ENCODE measurements at regions not wholly inside any gene's neighbourhood (a gene's known extent, or its start where the extent isn't known, plus 50 kb on each side); places are given as distances from the start of the nearest gene placed in this dataset.

GRCh38 chr5:172585114-172585513 is 55.9 kb upstream of the NEURL1B start:
- TF ChIP-seq BACH2 (CRISPR knock-in tag; IDR thresholded peaks at IDR 0.05; ENCODE audit: borderline replicate concordance) = no peak
- TF ChIP-seq ZNF8 (CRISPR knock-in tag; IDR thresholded peaks at IDR 0.05) = no peak
- no peak for TF ChIP-seq ZC3H10 (CRISPR knock-in tag; IDR thresholded peaks at IDR 0.05)
- no peak for TF ChIP-seq POU6F1 (CRISPR knock-in tag; IDR thresholded peaks at IDR 0.05; ENCODE audit: borderline replicate concordance, low read depth)
- TF ChIP-seq TCF4 (CRISPR knock-in tag; IDR thresholded peaks at IDR 0.05; ENCODE audit: borderline replicate concordance) = no peak
- no peak for TF ChIP-seq CSDC2 (CRISPR knock-in tag; IDR thresholded peaks at IDR 0.05)
- TF ChIP-seq OSR1 (CRISPR knock-in tag; IDR thresholded peaks at IDR 0.05) = no peak
- TF ChIP-seq RARB (CRISPR knock-in tag; IDR thresholded peaks at IDR 0.05) = no peak
- no peak for ATAC-seq

DNA sequence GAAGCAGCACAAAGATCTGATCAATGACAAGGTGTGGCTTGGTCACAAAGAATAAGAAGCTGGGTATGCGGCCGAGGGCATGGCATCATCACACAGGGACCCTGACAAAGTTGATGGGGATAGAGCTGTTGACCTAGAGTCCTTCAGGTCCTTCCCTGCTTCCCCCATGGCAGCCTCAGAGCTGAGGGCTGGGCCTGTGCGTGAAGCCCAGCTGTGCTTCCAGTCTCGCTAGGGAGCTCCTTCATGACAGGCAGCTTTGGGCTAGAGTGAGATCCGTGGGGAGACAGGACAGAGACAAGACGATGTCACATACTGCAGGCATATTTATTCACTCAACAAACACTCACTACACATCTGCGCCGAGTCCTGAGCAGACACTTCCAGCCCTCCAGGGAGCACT is 56.4 kb upstream of the NEURL1B start:
- no peak for TF ChIP-seq RARB (CRISPR knock-in tag; IDR thresholded peaks at IDR 0.05)
- TF ChIP-seq CSDC2 (CRISPR knock-in tag; IDR thresholded peaks at IDR 0.05) = no peak
- no peak for TF ChIP-seq PPARA (CRISPR knock-in tag; IDR thresholded peaks at IDR 0.05; ENCODE audit: borderline replicate concordance)
- TF ChIP-seq ZFP30 (CRISPR knock-in tag; IDR thresholded peaks at IDR 0.05) = no peak
- no peak for TF ChIP-seq ESRRG (CRISPR knock-in tag; IDR thresholded peaks at IDR 0.05)
- TF ChIP-seq ZC3H10 (CRISPR knock-in tag; IDR thresholded peaks at IDR 0.05) = no peak
- no peak for TF ChIP-seq BACH2 (CRISPR knock-in tag; IDR thresholded peaks at IDR 0.05; ENCODE audit: borderline replicate concordance)
- TF ChIP-seq ZNF8 (CRISPR knock-in tag; IDR thresholded peaks at IDR 0.05) = no peak
- no peak for TF ChIP-seq POU6F1 (CRISPR knock-in tag; IDR thresholded peaks at IDR 0.05; ENCODE audit: borderline replicate concordance, low read depth)
- no peak for TF ChIP-seq ZNF565 (CRISPR knock-in tag; conservative IDR thresholded peaks at IDR 0.05; ENCODE audit: low read depth)
- TF ChIP-seq SNAI2 (CRISPR knock-in tag; IDR thresholded peaks at IDR 0.05) = no peak
- TF ChIP-seq GLIS3 (CRISPR knock-in tag; IDR thresholded peaks at IDR 0.05) = no peak
- TF ChIP-seq, protein P1, sequence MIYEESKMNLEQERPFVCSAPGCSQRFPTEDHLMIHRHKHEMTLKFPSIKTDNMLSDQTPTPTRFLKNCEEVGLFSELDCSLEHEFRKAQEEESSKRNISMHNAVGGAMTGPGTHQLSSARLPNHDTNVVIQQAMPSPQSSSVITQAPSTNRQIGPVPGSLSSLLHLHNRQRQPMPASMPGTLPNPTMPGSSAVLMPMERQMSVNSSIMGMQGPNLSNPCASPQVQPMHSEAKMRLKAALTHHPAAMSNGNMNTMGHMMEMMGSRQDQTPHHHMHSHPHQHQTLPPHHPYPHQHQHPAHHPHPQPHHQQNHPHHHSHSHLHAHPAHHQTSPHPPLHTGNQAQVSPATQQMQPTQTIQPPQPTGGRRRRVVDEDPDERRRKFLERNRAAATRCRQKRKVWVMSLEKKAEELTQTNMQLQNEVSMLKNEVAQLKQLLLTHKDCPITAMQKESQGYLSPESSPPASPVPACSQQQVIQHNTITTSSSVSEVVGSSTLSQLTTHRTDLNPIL (CRISPR knock-in tag; IDR thresholded peaks at IDR 0.05; ENCODE audit: low read depth) = no peak
- TF ChIP-seq CSRNP3 (CRISPR knock-in tag; IDR thresholded peaks at IDR 0.05) = no peak
- TF ChIP-seq, protein P2, sequence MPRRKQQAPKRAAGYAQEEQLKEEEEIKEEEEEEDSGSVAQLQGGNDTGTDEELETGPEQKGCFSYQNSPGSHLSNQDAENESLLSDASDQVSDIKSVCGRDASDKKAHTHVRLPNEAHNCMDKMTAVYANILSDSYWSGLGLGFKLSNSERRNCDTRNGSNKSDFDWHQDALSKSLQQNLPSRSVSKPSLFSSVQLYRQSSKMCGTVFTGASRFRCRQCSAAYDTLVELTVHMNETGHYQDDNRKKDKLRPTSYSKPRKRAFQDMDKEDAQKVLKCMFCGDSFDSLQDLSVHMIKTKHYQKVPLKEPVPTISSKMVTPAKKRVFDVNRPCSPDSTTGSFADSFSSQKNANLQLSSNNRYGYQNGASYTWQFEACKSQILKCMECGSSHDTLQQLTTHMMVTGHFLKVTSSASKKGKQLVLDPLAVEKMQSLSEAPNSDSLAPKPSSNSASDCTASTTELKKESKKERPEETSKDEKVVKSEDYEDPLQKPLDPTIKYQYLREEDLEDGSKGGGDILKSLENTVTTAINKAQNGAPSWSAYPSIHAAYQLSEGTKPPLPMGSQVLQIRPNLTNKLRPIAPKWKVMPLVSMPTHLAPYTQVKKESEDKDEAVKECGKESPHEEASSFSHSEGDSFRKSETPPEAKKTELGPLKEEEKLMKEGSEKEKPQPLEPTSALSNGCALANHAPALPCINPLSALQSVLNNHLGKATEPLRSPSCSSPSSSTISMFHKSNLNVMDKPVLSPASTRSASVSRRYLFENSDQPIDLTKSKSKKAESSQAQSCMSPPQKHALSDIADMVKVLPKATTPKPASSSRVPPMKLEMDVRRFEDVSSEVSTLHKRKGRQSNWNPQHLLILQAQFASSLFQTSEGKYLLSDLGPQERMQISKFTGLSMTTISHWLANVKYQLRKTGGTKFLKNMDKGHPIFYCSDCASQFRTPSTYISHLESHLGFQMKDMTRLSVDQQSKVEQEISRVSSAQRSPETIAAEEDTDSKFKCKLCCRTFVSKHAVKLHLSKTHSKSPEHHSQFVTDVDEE (CRISPR knock-in tag; IDR thresholded peaks at IDR 0.05) = no peak
- TF ChIP-seq ZNF70 (CRISPR knock-in tag; IDR thresholded peaks at IDR 0.05) = no peak
- TF ChIP-seq OSR1 (CRISPR knock-in tag; IDR thresholded peaks at IDR 0.05) = no peak
- no peak for ATAC-seq

DNA sequence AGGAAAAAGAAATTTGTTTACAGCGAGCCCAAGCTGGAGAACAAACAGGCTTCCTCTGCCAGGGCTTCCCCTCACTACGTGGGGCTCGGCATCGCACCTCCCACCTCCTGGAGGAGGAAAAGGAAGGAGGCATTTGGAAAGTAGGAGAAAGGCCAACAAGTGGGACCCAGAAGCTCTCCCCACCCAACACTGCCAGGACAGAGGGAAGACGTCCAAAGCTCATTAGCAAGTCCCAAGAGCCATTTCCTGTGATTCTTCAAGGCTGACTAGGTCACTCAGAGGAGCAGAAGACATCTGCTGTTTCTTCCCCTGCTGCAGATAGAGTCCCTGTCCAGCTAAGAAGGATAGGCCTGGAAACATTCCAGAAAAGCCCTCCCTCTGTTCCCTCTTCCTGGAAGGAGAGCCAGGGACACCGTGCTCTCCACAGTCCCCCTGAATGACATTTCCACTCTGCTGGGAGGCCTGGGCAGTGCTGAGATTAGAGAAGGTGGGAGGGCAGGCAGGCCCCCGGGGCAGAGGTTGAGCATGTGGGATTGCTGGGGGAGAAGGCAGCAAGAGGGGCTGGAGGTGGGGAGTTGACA is 57.0 kb upstream of the NEURL1B start:
- ATAC-seq = no peak
- TF ChIP-seq ZNF70 (CRISPR knock-in tag; IDR thresholded peaks at IDR 0.05) (no peak), ZNF565 (CRISPR knock-in tag; conservative IDR thresholded peaks at IDR 0.05; ENCODE audit: low read depth) (no peak), TOX (CRISPR knock-in tag; IDR thresholded peaks at IDR 0.05; ENCODE audit: borderline replicate concordance) (no peak), RARB (CRISPR knock-in tag; IDR thresholded peaks at IDR 0.05) (no peak), ZFP3 (CRISPR knock-in tag; IDR thresholded peaks at IDR 0.05) (no peak), ISL1 (CRISPR knock-in tag; IDR thresholded peaks at IDR 0.05) (no peak), BACH2 (CRISPR knock-in tag; IDR thresholded peaks at IDR 0.05; ENCODE audit: borderline replicate concordance) (no peak), OSR1 (CRISPR knock-in tag; IDR thresholded peaks at IDR 0.05) (no peak), SNAI2 (CRISPR knock-in tag; IDR thresholded peaks at IDR 0.05) (no peak), ESRRG (CRISPR knock-in tag; IDR thresholded peaks at IDR 0.05) (no peak), POU6F1 (CRISPR knock-in tag; IDR thresholded peaks at IDR 0.05; ENCODE audit: borderline replicate concordance, low read depth) (no peak), GLIS3 (CRISPR knock-in tag; IDR thresholded peaks at IDR 0.05) (no peak), TCF4 (CRISPR knock-in tag; IDR thresholded peaks at IDR 0.05; ENCODE audit: borderline replicate concordance) (no peak), ZC3H10 (CRISPR knock-in tag; IDR thresholded peaks at IDR 0.05) (no peak), PPARA (CRISPR knock-in tag; IDR thresholded peaks at IDR 0.05; ENCODE audit: borderline replicate concordance) (no peak), ARNTL (CRISPR knock-in tag; IDR thresholded peaks at IDR 0.05; ENCODE audit: borderline replicate concordance, low read depth) (no peak)
- TF ChIP-seq, protein P1 (CRISPR knock-in tag; IDR thresholded peaks at IDR 0.05; ENCODE audit: low read depth) = no peak

Data from SK-N-SH treated with all-trans-retinoic acid at 6 μM for 48 hours (cell line).